Ascending aorta (tissue), 2 donors: ENCODE measurements at regions not wholly inside any gene's neighbourhood (a gene's known extent, or its start where the extent isn't known, plus 50 kb on each side); places are given as distances from the start of the nearest gene placed in this dataset.

Experiments
- DNase-seq, 2 donors: peaks; one replicate each; pipeline ENCODE4 v3.0.0-alpha.2; 2019; ENCODE audit warnings: low spot score in 2 of 2
- H3K27ac ChIP-seq, 2 donors: fragments of 200-600 bp; sonication (generic); one replicate each; pipeline ENCODE4 v1.5.1; 2016 to 2017; ENCODE audit warnings: mild to moderate bottlenecking in 1 of 2
- H3K27me3 ChIP-seq: fragments of 200-600 bp; sonication (generic); one replicate; pipeline ENCODE4 v1.5.1; 2017
- H3K36me3 ChIP-seq, 2 donors: fragments of 200-600 bp; sonication (generic); one replicate each; pipeline ENCODE4 v1.5.1; 2016
- H3K4me1 ChIP-seq, 2 donors: fragments of 200-600 bp; sonication (generic); one replicate each; pipeline ENCODE4 v1.5.1; 2016 to 2017; ENCODE audit warnings: mild to moderate bottlenecking in 1 of 2
- H3K4me3 ChIP-seq, 2 donors: fragments of 200-600 bp; sonication (generic); one replicate each; pipeline ENCODE4 v1.5.1; 2016 to 2017; ENCODE audit warnings: mild to moderate bottlenecking in 1 of 2
- H3K9me3 ChIP-seq, 2 donors: fragments of 200-600 bp; sonication (generic); one replicate each; pipeline ENCODE4 v1.5.1; 2016
- CTCF ChIP-seq, 3 experiments: fragments of 200-600 bp in 2 of 3; fragments of 450-650 bp in 1 of 3; sonication (generic) in 2 of 3; IDR thresholded peaks; one replicate each; pipeline ENCODE4 v1.5.1; 2016 to 2019; ENCODE audit warnings: antibody characterized with exemption in 3 of 3, mild to moderate bottlenecking in 1 of 3, moderate library complexity in 1 of 3
- intact Hi-C: fragments of 100-400 bp; cut with DNase I; formaldehyde crosslinking; loops from one replicate; pipeline ENCODE4 v1.15.1; 2023

GRCh38 chr1:232705815-232706575, 76.1 kb upstream of the SIPA1L2 start:
- no peaks in the 10 kb centered on the region for H3K27me3 ChIP-seq
- no peaks in the 10 kb centered on the region for H3K4me1 ChIP-seq
- no peaks in the 10 kb centered on the region for H3K36me3 ChIP-seq
- H3K9me3 ChIP-seq: no peaks in the 10 kb centered on the region
- no peak overlapping the region for H3K27ac ChIP-seq
- TF ChIP-seq CTCF (IDR thresholded peaks at IDR 0.05): no peak
- intact Hi-C loops: no loop called here
- no peak overlapping the region for H3K4me3 ChIP-seq
- no peak for DNase-seq

GRCh38 chr1:232707142-232707541, 77.2 kb upstream of the SIPA1L2 start:
- no peaks in the 10 kb centered on the region for H3K36me3 ChIP-seq
- H3K27ac ChIP-seq: no peak overlapping the region
- H3K9me3 ChIP-seq: no peaks in the 10 kb centered on the region
- DNase-seq: no peak
- H3K4me3 ChIP-seq: no peak overlapping the region
- intact Hi-C loops: no loop called here
- TF ChIP-seq CTCF (IDR thresholded peaks at IDR 0.05): no peak
- H3K4me1 ChIP-seq: no peaks in the 10 kb centered on the region
- H3K27me3 ChIP-seq: no peaks in the 10 kb centered on the region

GRCh38 chr1:232709386-232709785, 79.5 kb upstream of the SIPA1L2 start:
- no peaks in the 10 kb centered on the region for H3K4me1 ChIP-seq
- no peaks in the 10 kb centered on the region for H3K36me3 ChIP-seq
- H3K27ac ChIP-seq: no peak overlapping the region
- TF ChIP-seq CTCF (IDR thresholded peaks at IDR 0.05): no peak
- peaks cover 0 to 3% of the 10 kb centered on the region in 2 donors for H3K9me3 ChIP-seq
- H3K4me3 ChIP-seq: no peak overlapping the region
- no peak for DNase-seq
- H3K27me3 ChIP-seq: no peaks in the 10 kb centered on the region
- intact Hi-C loops: no loop called here

GRCh38 chr1:232711996-232712395, 82.1 kb upstream of the SIPA1L2 start:
- Histone ChIP-seq H3K4me3 (no peak overlapping the region), H3K36me3 (no peaks in the 10 kb centered on the region), H3K9me3 (peaks cover 0 to 3% of the 10 kb centered on the region in 2 donors), H3K4me1 (no peaks in the 10 kb centered on the region), H3K27ac (no peak overlapping the region), H3K27me3 (no peaks in the 10 kb centered on the region)
- intact Hi-C loops: no loop called here
- no peak for DNase-seq
- TF ChIP-seq CTCF (IDR thresholded peaks at IDR 0.05): no peak

- H3K9me3 ChIP-seq: peaks cover 0 to 3% of the 10 kb centered on the region in 2 donors
- intact Hi-C loops: no loop called here
- no peak for TF ChIP-seq CTCF (IDR thresholded peaks at IDR 0.05)
- no peaks in the 10 kb centered on the region for H3K4me1 ChIP-seq
- no peak for DNase-seq
- no peak overlapping the region for H3K4me3 ChIP-seq
- no peaks in the 10 kb centered on the region for H3K27me3 ChIP-seq
- H3K27ac ChIP-seq: no peak overlapping the region
- no peaks in the 10 kb centered on the region for H3K36me3 ChIP-seq
Observed at GRCh38 chr1:232713785-232714184, 83.9 kb upstream of the SIPA1L2 start.
